GM19397 (cell line): ENCODE measurements at regions not wholly inside any gene's neighbourhood (a gene's known extent, or its start where the extent isn't known, plus 50 kb on each side); places are given as distances from the start of the nearest gene placed in this dataset.
"Not testable (repeated sequence)": the region's sequence is repeated elsewhere in the genome, so short reads cannot be mapped to it uniquely, and the experiment has no call there.

Experiments
- ATAC-seq: cut with Tn5 transposase; IDR thresholded peaks from one replicate; pipeline ENCODE4 v1.9.1; 2021; ENCODE audit warnings: mild to moderate bottlenecking, moderate library complexity; ENCODE audit not compliant: unreplicated experiment

DNA sequence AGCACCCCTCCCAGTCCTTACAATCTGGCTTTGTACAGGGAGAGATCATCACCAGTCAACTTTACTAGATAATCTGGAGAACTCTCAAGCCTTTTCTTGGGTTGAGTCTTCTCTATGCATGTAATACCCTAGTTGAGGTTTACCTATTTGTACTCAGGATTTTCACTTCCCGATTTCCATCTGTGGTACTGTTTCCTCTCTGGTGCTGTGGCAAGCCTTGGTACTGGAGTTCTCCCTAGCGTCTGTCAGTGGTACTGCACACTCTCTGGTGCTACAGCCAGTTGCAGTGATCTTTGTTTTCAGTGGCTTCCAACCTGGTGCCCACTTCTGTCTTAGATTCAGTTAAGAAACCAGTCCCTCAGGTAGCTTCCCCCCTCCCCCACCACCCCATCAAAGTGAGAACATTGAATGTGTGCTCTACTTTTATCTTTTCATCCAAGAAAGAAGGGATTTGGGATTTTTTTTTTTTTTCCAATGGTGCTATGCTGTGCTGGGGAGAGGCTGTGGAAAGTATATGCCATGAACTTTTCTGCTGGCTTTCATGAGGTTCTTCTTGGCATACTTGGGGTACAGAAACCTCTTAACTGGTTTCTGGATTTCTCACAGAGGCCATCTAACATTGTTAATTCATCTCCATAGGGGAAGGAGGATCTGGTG lies 69.4 kb upstream of the EVL start:
- peak; percentile 98 for ATAC-seq

DNA sequence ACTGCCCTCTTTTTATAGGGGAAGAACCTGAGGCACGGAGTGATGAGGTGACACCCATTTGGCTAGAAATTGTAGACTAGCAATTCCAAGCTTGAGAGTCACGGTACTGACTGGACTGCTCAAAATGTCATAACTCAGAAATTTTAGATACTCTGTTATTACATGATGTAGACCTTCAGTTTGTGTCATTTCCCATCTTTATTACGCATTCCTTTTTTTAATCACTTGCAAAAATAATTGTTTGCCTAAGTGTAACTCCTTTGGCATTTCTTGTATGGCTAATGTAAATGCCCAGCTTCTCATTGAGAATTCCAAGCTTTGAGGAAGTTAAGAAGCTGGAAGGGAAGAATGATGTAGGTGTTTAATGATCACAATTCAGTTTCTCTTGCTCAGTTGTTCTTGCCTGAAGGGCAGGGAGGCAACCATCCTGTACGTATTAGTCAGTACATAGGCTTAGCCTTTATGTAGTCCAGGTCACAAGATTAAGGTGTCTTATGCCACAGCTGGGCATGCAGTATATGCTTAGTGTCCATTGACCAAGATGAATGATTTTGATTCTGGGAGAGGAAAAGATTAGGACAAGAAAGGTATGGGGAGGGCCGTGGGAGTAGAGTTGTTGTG lies 68.2 kb upstream of the EVL start:
- ATAC-seq: no peak

- ATAC-seq: not testable (repeated sequence)
Observed at GRCh38 chr14:100000398-100000797, 64.8 kb upstream of the EVL start.

DNA sequence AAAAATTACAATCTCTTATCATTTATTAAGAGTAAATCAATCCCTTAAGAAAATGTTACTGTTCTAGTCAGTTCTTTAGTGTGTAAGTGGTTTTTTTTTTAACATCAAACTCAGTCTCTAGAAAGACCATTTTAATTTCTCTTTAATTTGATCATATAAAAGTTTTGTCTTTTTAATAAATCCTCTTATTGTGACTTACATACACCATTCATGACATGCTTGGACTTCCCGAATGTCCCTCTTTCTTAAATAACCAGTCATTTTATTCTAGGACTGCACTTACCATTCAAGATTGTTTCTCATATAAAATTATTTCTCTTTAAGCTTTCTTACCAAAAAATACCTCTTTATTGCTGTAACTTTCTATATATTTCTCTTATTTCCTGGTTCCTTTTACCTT lies 60.8 kb upstream of the EVL start:
- no peak for ATAC-seq

- ATAC-seq: no peak
Observed at GRCh38 chr14:100007254-100007653, 58.0 kb upstream of the EVL start.

- not testable (repeated sequence) for ATAC-seq
Observed at GRCh38 chr14:100009802-100010201, 55.4 kb upstream of the EVL start.

- ATAC-seq: no peak
Observed at GRCh38 chr14:100010679-100011078, 54.5 kb upstream of the EVL start.

DNA sequence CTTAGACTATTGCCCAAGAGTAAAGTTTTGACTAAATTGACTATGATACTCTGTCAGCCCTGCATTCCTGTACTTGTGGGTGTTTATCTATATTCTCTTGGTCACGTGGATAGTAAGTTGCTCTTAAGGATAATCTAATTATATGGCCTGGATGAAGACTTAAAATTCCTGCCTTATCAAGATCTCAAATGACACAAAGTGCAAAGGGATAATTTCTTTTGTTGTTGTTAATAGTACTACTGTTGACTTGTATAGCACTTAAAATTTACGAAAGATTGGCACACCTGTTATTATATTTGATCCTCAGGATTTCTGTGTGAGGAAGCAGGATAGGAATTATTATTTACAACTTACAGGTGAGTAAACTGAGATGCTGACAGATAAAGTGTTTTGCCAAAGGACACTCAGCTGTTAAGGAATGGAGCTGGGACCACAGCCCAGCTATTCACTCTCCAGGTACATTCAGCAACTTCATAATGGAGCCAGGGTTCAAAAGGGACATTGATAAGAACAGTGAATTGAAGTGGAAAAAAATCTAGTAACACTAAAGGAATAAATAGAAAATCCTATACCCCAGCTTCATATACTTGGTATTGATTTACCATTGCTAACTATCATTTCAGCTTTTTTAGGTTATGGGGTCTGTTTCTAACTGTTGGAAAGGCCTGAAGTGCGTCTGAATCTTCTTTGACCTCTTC lies 53.4 kb upstream of the EVL start:
- no peak for ATAC-seq

- ATAC-seq: no peak
Observed at GRCh38 chr14:100012478-100013327, 52.5 kb upstream of the EVL start.

GRCh38 chr14:100015251-100015655 lies 50.0 kb upstream of the EVL start:
- ATAC-seq: peak; percentile 57
